ENCODE measurements at regions not wholly inside any gene's neighbourhood (a gene's known extent, or its start where the extent isn't known, plus 50 kb on each side); places are given as distances from the start of the nearest gene placed in this dataset.

DNA sequence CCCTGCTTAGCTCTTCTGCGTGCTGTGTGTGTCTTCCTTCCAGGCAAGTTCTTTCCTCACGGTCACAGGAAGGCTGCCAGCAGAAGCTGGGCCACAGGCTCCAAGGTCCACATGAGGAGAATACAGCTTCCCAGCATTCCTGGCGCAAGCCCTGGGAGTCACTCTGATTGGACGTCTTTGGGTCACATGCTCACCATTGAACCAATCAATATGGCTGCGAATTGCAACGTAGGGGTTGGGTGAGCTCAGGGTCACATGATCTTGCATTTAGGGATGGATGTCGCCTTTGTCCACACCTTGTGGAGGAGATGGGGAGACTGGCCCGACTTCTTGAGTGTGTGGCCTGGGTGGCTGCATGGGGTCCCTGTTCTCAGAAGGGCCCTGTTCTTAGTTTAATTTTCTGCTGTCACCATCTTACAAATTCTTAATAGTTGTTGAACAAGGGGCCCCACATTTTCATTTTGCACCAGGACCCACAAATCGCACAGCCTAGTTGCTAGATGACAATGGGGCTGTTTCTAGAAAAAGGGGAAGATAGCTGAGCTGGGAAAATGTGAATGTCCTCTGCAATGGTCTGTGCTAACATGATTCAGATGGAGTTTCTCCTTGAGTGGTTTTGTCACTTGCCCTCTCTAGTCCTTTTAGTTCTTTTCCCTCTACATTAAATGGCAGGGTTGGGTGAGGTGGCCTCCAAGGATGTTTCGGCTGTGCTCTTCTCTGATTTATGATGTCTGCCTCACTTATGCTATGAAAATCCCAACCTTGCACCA is 149.6 kb downstream of the CDH26 start:
- Histone ChIP-seq H3K9ac (ENCODE audit: low read length) (no peak overlapping the region), H4K20me1 (ENCODE audit: insufficient read depth, low read length) (no peaks in the 10 kb centered on the region), H3K36me3 (replicated peaks; ENCODE audit: insufficient read depth, low read length) (no peaks in the 10 kb centered on the region), H3K27ac (ENCODE audit: low read length) (no peak overlapping the region), H3K4me3 (ENCODE audit: low read length) (no peak overlapping the region), H3F3A (ENCODE audit: insufficient read depth, low read length) (peaks cover 10% of the 10 kb centered on the region; the same call in 1 of the 2 replicates), H3K27me3 (replicated peaks; ENCODE audit: insufficient read depth, low read length) (no peaks in the 10 kb centered on the region), H3K9me3 (replicated peaks; ENCODE audit: insufficient read depth, low read length) (no peaks in the 10 kb centered on the region), H3K79me2 (ENCODE audit: low read length) (no peaks in the 10 kb centered on the region), H2AFZ (ENCODE audit: low read length) (no peak overlapping the region), H3K4me1 (ENCODE audit: low read length) (peaks cover 25% of the 10 kb centered on the region), H3K9me2 (replicated peaks; ENCODE audit: insufficient read depth, low read length) (no peaks in the 10 kb centered on the region), H3K4me2 (ENCODE audit: low read depth, low read length) (no peak overlapping the region)
- TF ChIP-seq, protein P1, sequence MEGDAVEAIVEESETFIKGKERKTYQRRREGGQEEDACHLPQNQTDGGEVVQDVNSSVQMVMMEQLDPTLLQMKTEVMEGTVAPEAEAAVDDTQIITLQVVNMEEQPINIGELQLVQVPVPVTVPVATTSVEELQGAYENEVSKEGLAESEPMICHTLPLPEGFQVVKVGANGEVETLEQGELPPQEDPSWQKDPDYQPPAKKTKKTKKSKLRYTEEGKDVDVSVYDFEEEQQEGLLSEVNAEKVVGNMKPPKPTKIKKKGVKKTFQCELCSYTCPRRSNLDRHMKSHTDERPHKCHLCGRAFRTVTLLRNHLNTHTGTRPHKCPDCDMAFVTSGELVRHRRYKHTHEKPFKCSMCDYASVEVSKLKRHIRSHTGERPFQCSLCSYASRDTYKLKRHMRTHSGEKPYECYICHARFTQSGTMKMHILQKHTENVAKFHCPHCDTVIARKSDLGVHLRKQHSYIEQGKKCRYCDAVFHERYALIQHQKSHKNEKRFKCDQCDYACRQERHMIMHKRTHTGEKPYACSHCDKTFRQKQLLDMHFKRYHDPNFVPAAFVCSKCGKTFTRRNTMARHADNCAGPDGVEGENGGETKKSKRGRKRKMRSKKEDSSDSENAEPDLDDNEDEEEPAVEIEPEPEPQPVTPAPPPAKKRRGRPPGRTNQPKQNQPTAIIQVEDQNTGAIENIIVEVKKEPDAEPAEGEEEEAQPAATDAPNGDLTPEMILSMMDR (IDR thresholded peaks at IDR 0.05; ENCODE audit: low read length): no peak
- TF ChIP-seq EZH2 (optimal IDR thresholded peaks at IDR 0.05; ENCODE audit: low read depth, low read length) (no peak), EZH2phosphoT487 (IDR thresholded peaks at IDR 0.05; ENCODE audit: low read length) (no peak)
- DNase-seq: no peak

DNA sequence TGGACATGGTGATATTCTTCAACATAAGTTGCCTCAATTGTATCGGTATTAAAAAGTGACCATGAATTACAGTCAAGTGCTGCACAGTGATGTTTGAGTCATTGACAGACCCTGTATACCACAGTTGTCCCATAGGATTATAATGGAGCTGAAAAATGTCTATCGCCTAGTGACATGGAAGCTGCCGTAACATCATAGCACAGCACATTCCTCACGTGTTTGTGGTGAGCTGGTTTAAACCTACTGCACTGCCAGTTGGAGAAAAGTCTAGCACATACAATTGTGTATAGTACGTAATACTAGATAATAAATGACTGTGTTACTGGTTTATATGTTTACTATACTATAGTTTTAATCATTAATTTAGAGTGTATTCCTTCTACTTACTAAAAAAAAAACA is 150.2 kb downstream of the CDH26 start:
- Histone ChIP-seq H3K4me3 (ENCODE audit: low read length) (no peak overlapping the region), H4K20me1 (ENCODE audit: insufficient read depth, low read length) (no peaks in the 10 kb centered on the region), H3K4me2 (ENCODE audit: low read depth, low read length) (no peak overlapping the region), H2AFZ (ENCODE audit: low read length) (no peak overlapping the region), H3K9me3 (replicated peaks; ENCODE audit: insufficient read depth, low read length) (no peaks in the 10 kb centered on the region), H3K9ac (ENCODE audit: low read length) (no peak overlapping the region), H3K9me2 (replicated peaks; ENCODE audit: insufficient read depth, low read length) (no peaks in the 10 kb centered on the region), H3K27me3 (replicated peaks; ENCODE audit: insufficient read depth, low read length) (no peaks in the 10 kb centered on the region), H3F3A (ENCODE audit: insufficient read depth, low read length) (peaks cover 10% of the 10 kb centered on the region; the same call in 1 of the 2 replicates), H3K4me1 (ENCODE audit: low read length) (peaks cover 23% of the 10 kb centered on the region), H3K79me2 (ENCODE audit: low read length) (no peaks in the 10 kb centered on the region), H3K27ac (ENCODE audit: low read length) (no peak overlapping the region), H3K36me3 (replicated peaks; ENCODE audit: insufficient read depth, low read length) (no peaks in the 10 kb centered on the region)
- no peak for DNase-seq
- TF ChIP-seq, protein P1 (IDR thresholded peaks at IDR 0.05; ENCODE audit: low read length): no peak
- TF ChIP-seq EZH2phosphoT487 (IDR thresholded peaks at IDR 0.05; ENCODE audit: low read length): no peak
- no peak for TF ChIP-seq EZH2 (optimal IDR thresholded peaks at IDR 0.05; ENCODE audit: low read depth, low read length)

DNA sequence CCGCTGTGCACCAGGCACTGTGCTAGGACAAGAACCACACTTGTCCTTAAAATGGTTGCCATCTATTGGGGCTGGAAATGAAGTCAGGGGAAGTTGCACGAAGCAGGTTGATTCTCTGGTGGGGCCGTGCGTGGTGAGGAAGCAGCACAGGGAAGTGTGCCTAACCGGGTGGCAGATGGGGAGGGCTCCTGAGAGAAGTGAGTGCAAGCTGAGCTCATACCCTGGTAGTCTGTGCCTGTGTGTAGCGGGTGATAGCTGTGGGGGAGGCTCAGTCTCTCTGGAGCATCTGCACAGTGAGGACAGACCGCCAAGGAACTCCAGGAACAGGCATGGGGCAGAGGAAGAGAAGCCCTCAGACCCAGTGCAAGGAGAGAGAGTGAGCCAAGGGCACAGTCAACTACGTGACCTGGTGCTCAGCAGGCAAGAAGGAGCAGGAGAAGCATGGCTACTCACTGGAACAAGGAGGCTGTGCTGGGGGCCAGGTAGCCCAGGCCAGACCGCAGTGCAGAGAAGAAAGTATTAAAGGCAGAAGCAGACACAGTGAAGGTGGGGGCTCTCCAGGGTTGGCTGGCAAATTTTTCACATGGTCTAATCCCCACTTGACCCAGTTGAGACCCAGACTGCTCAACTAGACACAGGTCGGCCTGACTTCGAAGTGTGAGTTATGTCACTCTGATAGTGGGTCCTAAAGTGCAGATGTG is 155.0 kb downstream of the CDH26 start:
- no peak overlapping the region for H3K4me2 ChIP-seq (ENCODE audit: low read depth, low read length)
- H3K27me3 ChIP-seq (replicated peaks; ENCODE audit: insufficient read depth, low read length): no peaks in the 10 kb centered on the region
- H3K9me2 ChIP-seq (replicated peaks; ENCODE audit: insufficient read depth, low read length): no peaks in the 10 kb centered on the region
- no peak overlapping the region for H3K4me3 ChIP-seq (ENCODE audit: low read length)
- no peak overlapping the region for H2AFZ ChIP-seq (ENCODE audit: low read length)
- no peak overlapping the region for H3K27ac ChIP-seq (ENCODE audit: low read length)
- TF ChIP-seq EZH2 (optimal IDR thresholded peaks at IDR 0.05; ENCODE audit: low read depth, low read length) (no peak), EZH2phosphoT487 (IDR thresholded peaks at IDR 0.05; ENCODE audit: low read length) (no peak)
- TF ChIP-seq, protein P1 (IDR thresholded peaks at IDR 0.05; ENCODE audit: low read length): no peak
- no peaks in the 10 kb centered on the region for H3F3A ChIP-seq (ENCODE audit: insufficient read depth, low read length)
- DNase-seq: no peak
- no peaks in the 10 kb centered on the region for H3K79me2 ChIP-seq (ENCODE audit: low read length)
- H3K9me3 ChIP-seq (replicated peaks; ENCODE audit: insufficient read depth, low read length): no peaks in the 10 kb centered on the region
- H3K9ac ChIP-seq (ENCODE audit: low read length): no peak overlapping the region
- H3K36me3 ChIP-seq (replicated peaks; ENCODE audit: insufficient read depth, low read length): no peaks in the 10 kb centered on the region
- no peaks in the 10 kb centered on the region for H4K20me1 ChIP-seq (ENCODE audit: insufficient read depth, low read length)
- H3K4me1 ChIP-seq (ENCODE audit: low read length): no peaks in the 10 kb centered on the region
